SU-DHL-6 (cell line): ENCODE measurements at regions not wholly inside any gene's neighbourhood (a gene's known extent, or its start where the extent isn't known, plus 50 kb on each side); places are given as distances from the start of the nearest gene placed in this dataset.
A peak's percentile ranks its signal among the peaks of the same experiment; 100 is the strongest.

ENCODE experiments used
- H2AFZ ChIP-seq: fragments of 200-600 bp; sonication (generic); 2 replicates; pipeline ENCODE4 v1.6.1; 2014; ENCODE audit warnings: low read depth, mild to moderate bottlenecking, moderate library complexity, mixed read lengths, antibody characterized with exemption, low read length; ENCODE audit not compliant: severe bottlenecking
- H3F3A ChIP-seq: fragments of 200-600 bp; shearing (Covaris generic); 2 replicates; pipeline ENCODE4 v1.6.0; 2016; ENCODE audit warnings: antibody characterized with exemption, mild to moderate bottlenecking; ENCODE audit not compliant: insufficient read depth
- H3K27ac ChIP-seq: fragments of 200-600 bp; sonication (generic); 2 replicates; pipeline ENCODE4 v1.5.1; 2016; ENCODE audit warnings: low read depth, mild to moderate bottlenecking, low read length, moderate library complexity, mixed read lengths
- H3K27me3 ChIP-seq: fragments of 200-600 bp; sonication (generic), shearing (Covaris generic); 2 replicates; pipeline ENCODE4 v1.6.0; 2014; ENCODE audit warnings: mild to moderate bottlenecking, low read length
- H3K36me3 ChIP-seq: fragments of 200-600 bp; sonication (generic); 2 replicates; pipeline ENCODE4 v1.6.1; 2014; ENCODE audit warnings: mild to moderate bottlenecking, low read length, mixed read lengths
- H3K4me2 ChIP-seq: fragments of 300-600, 200-600 bp; shearing (Covaris generic), sonication (generic); 2 replicates; pipeline ENCODE4 v1.6.0; 2014; ENCODE audit warnings: low read length, low read depth, mild to moderate bottlenecking; ENCODE audit not compliant: poor library complexity, severe bottlenecking
- H3K4me3 ChIP-seq: fragments of 200-600 bp; sonication (generic); 2 replicates; pipeline ENCODE4 v1.5.1; 2014; ENCODE audit warnings: antibody characterized with exemption, low read length, mild to moderate bottlenecking, mixed read lengths; ENCODE audit not compliant: insufficient read depth, poor library complexity, severe bottlenecking
- H3K79me2 ChIP-seq: fragments of 200-600 bp; sonication (generic); 2 replicates; pipeline ENCODE4 v1.6.1; 2014; ENCODE audit warnings: mild to moderate bottlenecking, low read length, moderate library complexity; ENCODE audit not compliant: insufficient read depth
- H3K9ac ChIP-seq: fragments of 200-600 bp; sonication (generic); 2 replicates; pipeline ENCODE4 v1.7.0; 2014; ENCODE audit warnings: mild to moderate bottlenecking, low read length
- H3K9me2 ChIP-seq: fragments of 200-600 bp; sonication (generic); replicated peaks from 2 replicates; pipeline ENCODE4 v1.6.1; 2014; ENCODE audit warnings: low read length; ENCODE audit not compliant: insufficient read depth
- H3K9me3 ChIP-seq: fragments of 200-600 bp; sonication (generic); 2 replicates; pipeline ENCODE4 v1.6.1; 2014; ENCODE audit warnings: low read length, mixed read lengths; ENCODE audit not compliant: insufficient read depth
- H4K20me1 ChIP-seq: fragments of 200-600 bp; sonication (generic); 2 replicates; pipeline ENCODE4 v1.6.1; 2014; ENCODE audit warnings: low read depth, mild to moderate bottlenecking, antibody characterized with exemption, low read length, moderate library complexity, mixed read lengths
- EZH2phosphoT487 ChIP-seq: fragments of 200-600 bp; sonication (generic), shearing (Covaris generic); conservative IDR thresholded peaks from 2 replicates; pipeline ENCODE4 v1.6.1; 2018; ENCODE audit warnings: mild to moderate bottlenecking, antibody characterized with exemption, low read length, moderate library complexity, mixed read lengths
- TF ChIP-seq, protein P1 (sequence below): fragments of 200-600 bp; sonication (generic); IDR thresholded peaks from one replicate; pipeline ENCODE4 v1.5.1; 2017; ENCODE audit warnings: antibody characterized with exemption, mild to moderate bottlenecking, low read length, moderate library complexity; ENCODE audit not compliant: insufficient read depth, poor library complexity, severe bottlenecking

- no peak overlapping the region for H3K4me2 ChIP-seq
- H3K9ac ChIP-seq, result no peak overlapping the region
- H3F3A ChIP-seq, result no peaks in the 10 kb centered on the region
- H3K36me3 ChIP-seq, result no peaks in the 10 kb centered on the region
- H3K9me3 ChIP-seq, result no peaks in the 10 kb centered on the region
- no peak overlapping the region for H3K27ac ChIP-seq
- no peaks in the 10 kb centered on the region for H4K20me1 ChIP-seq
- H2AFZ ChIP-seq, result no peak overlapping the region
- H3K9me2 ChIP-seq, result no peaks in the 10 kb centered on the region
- H3K79me2 ChIP-seq, result no peaks in the 10 kb centered on the region
- H3K4me3 ChIP-seq, result no peak overlapping the region
- TF ChIP-seq, protein P1, sequence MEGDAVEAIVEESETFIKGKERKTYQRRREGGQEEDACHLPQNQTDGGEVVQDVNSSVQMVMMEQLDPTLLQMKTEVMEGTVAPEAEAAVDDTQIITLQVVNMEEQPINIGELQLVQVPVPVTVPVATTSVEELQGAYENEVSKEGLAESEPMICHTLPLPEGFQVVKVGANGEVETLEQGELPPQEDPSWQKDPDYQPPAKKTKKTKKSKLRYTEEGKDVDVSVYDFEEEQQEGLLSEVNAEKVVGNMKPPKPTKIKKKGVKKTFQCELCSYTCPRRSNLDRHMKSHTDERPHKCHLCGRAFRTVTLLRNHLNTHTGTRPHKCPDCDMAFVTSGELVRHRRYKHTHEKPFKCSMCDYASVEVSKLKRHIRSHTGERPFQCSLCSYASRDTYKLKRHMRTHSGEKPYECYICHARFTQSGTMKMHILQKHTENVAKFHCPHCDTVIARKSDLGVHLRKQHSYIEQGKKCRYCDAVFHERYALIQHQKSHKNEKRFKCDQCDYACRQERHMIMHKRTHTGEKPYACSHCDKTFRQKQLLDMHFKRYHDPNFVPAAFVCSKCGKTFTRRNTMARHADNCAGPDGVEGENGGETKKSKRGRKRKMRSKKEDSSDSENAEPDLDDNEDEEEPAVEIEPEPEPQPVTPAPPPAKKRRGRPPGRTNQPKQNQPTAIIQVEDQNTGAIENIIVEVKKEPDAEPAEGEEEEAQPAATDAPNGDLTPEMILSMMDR, result no peak
- TF ChIP-seq EZH2phosphoT487, result no peak
- no peaks in the 10 kb centered on the region for H3K27me3 ChIP-seq
Measured at GRCh38 chr11:42244376-42244775, 784.9 kb upstream of the LRRC4C start.

GRCh38 chr11:42249401-42249800 is 789.9 kb upstream of the LRRC4C start:
- H4K20me1 ChIP-seq, result no peaks in the 10 kb centered on the region
- H3K27ac ChIP-seq, result no peak overlapping the region
- H3K4me2 ChIP-seq, result no peak overlapping the region
- no peak overlapping the region for H3K4me3 ChIP-seq
- H3K79me2 ChIP-seq, result no peaks in the 10 kb centered on the region
- H3K9me2 ChIP-seq, result no peaks in the 10 kb centered on the region
- TF ChIP-seq EZH2phosphoT487, result no peak
- TF ChIP-seq, protein P1, result no peak
- H3K9me3 ChIP-seq, result no peaks in the 10 kb centered on the region
- H3K27me3 ChIP-seq, result no peaks in the 10 kb centered on the region
- H2AFZ ChIP-seq, result peak overlapping the region; percentile 24
- H3K9ac ChIP-seq, result no peak overlapping the region
- no peaks in the 10 kb centered on the region for H3F3A ChIP-seq
- no peaks in the 10 kb centered on the region for H3K36me3 ChIP-seq

DNA sequence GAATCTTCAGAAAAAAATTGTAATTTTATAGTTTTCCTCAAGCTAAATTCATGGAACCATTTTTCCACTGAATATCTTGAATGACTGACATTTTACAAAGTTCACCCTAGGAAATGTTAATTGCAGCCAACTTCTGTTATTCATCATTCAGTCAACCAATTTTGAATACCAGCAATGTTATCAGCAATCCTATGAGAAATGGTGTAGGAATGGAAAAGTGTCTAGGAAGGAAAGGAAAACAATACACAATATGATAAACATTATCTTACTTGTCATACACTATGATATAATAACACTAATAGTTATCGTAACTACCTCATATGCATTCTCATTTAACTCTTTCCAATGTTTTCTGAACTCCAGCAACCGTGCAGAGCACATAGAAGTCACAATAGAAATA is 790.5 kb upstream of the LRRC4C start:
- H3K79me2 ChIP-seq, result no peaks in the 10 kb centered on the region
- H3K27ac ChIP-seq, result no peak overlapping the region
- no peak overlapping the region for H3K4me3 ChIP-seq
- no peaks in the 10 kb centered on the region for H3K36me3 ChIP-seq
- H3K9ac ChIP-seq, result no peak overlapping the region
- H3K27me3 ChIP-seq, result no peaks in the 10 kb centered on the region
- no peaks in the 10 kb centered on the region for H4K20me1 ChIP-seq
- H3F3A ChIP-seq, result no peaks in the 10 kb centered on the region
- H2AFZ ChIP-seq, result no peak overlapping the region
- H3K9me2 ChIP-seq, result no peaks in the 10 kb centered on the region
- no peak overlapping the region for H3K4me2 ChIP-seq
- H3K9me3 ChIP-seq, result no peaks in the 10 kb centered on the region
- TF ChIP-seq EZH2phosphoT487, result no peak
- TF ChIP-seq, protein P1, result no peak
